Lower leg skin (tissue), 4 donors: ENCODE measurements at regions not wholly inside any gene's neighbourhood (a gene's known extent, or its start where the extent isn't known, plus 50 kb on each side); places are given as distances from the start of the nearest gene placed in this dataset.

Experiments used
- DNase-seq, 2 donors: peaks; one replicate each; pipeline ENCODE4 v3.0.0-alpha.2; 2019; ENCODE audit warnings: low spot score in 2 of 2
- H3K4me3 ChIP-seq: fragments of 200-600 bp; sonication (generic); 2 replicates; pipeline ENCODE4 v1.5.1; 2017; ENCODE audit warnings: mild to moderate bottlenecking, low read depth; ENCODE audit not compliant: poor library complexity, severe bottlenecking
- POLR2A ChIP-seq, 2 donors: fragments of 450-650 bp; IDR thresholded peaks; one replicate each; pipeline ENCODE4 v1.6.1; 2016 to 2017; ENCODE audit warnings: antibody characterized with exemption in 2 of 2, mild to moderate bottlenecking in 1 of 2, moderate library complexity in 1 of 2
- WGBS, 2 donors: methylation state at CpG; one replicate each; pipeline ENCODE4 v1.1.5; 2018; 5-methylcytosine and 5-hydroxymethylcytosine counted together
- intact Hi-C: fragments of 100-400 bp; cut with DNase I; formaldehyde crosslinking; loops from one replicate; pipeline ENCODE4 v1.15.0; 2023; ENCODE audit warnings: low total_unique reads
- TF ChIP-seq, protein P1 (sequence below), 3 donors: fragments of 450-650 bp; IDR thresholded peaks; one replicate each; pipeline ENCODE4 v1.5.1; 2016; ENCODE audit warnings: antibody characterized with exemption in 3 of 3, mild to moderate bottlenecking in 3 of 3, moderate library complexity in 2 of 3

DNA sequence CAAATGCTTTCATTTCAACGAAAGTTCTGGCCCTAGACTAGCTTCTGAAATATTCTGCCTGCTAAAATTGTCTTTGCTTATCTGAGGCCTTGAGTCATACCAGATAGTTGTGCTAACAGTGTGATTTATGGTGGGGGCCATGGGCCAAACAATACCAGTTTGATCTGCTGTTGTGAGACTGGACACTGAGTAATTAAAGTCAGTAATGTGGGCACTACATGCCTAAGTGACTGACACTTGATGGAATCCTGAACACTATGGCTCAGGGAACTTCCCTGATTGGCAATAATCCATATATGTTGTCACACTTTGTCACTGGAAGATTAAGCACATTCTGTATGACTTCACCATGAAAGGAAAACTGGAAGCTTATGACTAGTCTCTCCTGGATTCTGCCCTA is 127.6 kb upstream of the CYLC2 start:
- intact Hi-C loops = no loop called here
- no peak for DNase-seq
- no peak overlapping the region for H3K4me3 ChIP-seq
- TF ChIP-seq, protein P1, sequence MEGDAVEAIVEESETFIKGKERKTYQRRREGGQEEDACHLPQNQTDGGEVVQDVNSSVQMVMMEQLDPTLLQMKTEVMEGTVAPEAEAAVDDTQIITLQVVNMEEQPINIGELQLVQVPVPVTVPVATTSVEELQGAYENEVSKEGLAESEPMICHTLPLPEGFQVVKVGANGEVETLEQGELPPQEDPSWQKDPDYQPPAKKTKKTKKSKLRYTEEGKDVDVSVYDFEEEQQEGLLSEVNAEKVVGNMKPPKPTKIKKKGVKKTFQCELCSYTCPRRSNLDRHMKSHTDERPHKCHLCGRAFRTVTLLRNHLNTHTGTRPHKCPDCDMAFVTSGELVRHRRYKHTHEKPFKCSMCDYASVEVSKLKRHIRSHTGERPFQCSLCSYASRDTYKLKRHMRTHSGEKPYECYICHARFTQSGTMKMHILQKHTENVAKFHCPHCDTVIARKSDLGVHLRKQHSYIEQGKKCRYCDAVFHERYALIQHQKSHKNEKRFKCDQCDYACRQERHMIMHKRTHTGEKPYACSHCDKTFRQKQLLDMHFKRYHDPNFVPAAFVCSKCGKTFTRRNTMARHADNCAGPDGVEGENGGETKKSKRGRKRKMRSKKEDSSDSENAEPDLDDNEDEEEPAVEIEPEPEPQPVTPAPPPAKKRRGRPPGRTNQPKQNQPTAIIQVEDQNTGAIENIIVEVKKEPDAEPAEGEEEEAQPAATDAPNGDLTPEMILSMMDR (IDR thresholded peaks at IDR 0.05) = no peak
- TF ChIP-seq POLR2A (IDR thresholded peaks at IDR 0.05) = no peak
- WGBS, 2 donors = 27 to 45% methylated on average over 1 of the region's 1 CpG

DNA sequence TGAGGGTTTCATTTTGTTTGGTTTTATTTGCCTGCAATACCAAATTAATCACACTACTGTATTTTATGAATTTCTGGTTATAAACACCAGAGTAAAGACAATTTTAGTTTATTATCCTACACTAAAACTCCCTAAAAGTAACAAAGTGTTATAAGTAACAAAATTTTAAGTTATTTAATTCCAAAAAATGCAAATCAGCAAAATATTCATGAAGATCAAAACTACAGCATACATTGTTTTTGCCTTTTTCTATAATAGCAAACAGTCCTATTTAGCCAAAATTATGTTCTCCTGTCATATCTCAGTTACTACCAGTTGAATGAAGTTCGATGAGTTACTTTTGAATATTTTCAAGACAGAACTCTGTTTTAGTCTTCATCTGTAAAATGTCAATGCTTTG is 132.7 kb upstream of the CYLC2 start:
- 72 to 76% methylated on average over 1 of the region's 1 CpG for WGBS, 2 donors
- H3K4me3 ChIP-seq = no peak overlapping the region
- TF ChIP-seq POLR2A (IDR thresholded peaks at IDR 0.05) = no peak
- TF ChIP-seq, protein P1 (IDR thresholded peaks at IDR 0.05) = no peak
- no peak for DNase-seq
- intact Hi-C loops = no loop called here

DNA sequence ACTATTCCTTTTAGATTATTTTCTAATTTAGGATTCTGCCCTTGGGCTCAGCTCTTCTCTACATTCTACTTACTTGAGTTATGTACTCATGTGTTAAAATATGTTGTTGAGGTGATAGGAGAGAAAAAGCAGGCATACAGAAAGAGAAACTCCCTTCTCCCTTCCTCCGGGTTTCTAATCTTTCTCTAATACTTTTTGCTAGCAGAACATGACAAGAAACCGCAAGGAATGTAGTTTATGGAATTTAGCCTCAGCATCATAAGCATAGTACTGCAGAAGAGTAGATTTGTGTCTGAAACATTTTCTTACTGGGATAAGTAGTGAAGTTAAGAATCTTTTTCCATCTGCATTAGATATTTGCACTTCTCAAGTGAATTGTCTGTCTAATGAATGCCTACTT is 139.5 kb upstream of the CYLC2 start:
- H3K4me3 ChIP-seq = no peak overlapping the region
- no peak for DNase-seq
- TF ChIP-seq, protein P1 (IDR thresholded peaks at IDR 0.05) = no peak
- TF ChIP-seq POLR2A (IDR thresholded peaks at IDR 0.05) = no peak
- intact Hi-C loops = no loop called here
- 54 to 60% methylated on average over 2 of the region's 2 CpGs for WGBS, 2 donors

- DNase-seq = no peak
- intact Hi-C loops = no loop called here
- TF ChIP-seq, protein P1 (IDR thresholded peaks at IDR 0.05) = no peak
- no peak for TF ChIP-seq POLR2A (IDR thresholded peaks at IDR 0.05)
- WGBS, 2 donors = 81 to 89% methylated on average over 1 of the region's 1 CpG
- H3K4me3 ChIP-seq = no peak overlapping the region
These were observed 149.2 kb upstream of the CYLC2 start for GRCh38 chr9:102845827-102846371.

- H3K4me3 ChIP-seq = no peak overlapping the region
- TF ChIP-seq POLR2A (IDR thresholded peaks at IDR 0.05) = no peak
- TF ChIP-seq, protein P1 (IDR thresholded peaks at IDR 0.05) = no peak
- intact Hi-C loops = no loop called here
- no peak for DNase-seq
- 85 to 88% methylated on average over 2 of the region's 2 CpGs for WGBS, 2 donors
These were observed 150.4 kb upstream of the CYLC2 start for GRCh38 chr9:102844716-102845115.

DNA sequence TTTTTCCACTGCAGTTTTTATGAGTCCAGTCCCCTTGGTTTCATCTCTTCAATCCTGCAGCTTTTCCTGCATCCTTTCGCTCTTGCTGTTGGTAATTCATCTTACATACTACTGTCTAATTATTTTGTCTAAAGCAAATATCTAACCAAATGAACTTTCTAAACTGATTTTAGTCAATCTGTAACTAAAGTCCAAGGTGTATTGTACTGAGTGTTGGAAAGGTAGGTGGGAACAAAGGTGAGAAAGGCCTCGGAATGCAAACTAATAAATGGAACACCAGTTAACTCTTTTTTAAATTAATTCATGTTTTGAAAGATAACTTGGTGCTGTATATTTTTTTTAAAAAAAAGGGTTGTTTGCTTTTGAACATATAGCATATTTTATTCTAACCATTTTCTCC is 152.7 kb upstream of the CYLC2 start:
- intact Hi-C loops = no loop called here
- no peak for TF ChIP-seq POLR2A (IDR thresholded peaks at IDR 0.05)
- TF ChIP-seq, protein P1 (IDR thresholded peaks at IDR 0.05) = no peak
- no peak for DNase-seq
- no peak overlapping the region for H3K4me3 ChIP-seq
- WGBS, 2 donors = 80 to 87% methylated on average over 2 of the region's 2 CpGs
